EH (cell line): ENCODE measurements at regions not wholly inside any gene's neighbourhood (a gene's known extent, or its start where the extent isn't known, plus 50 kb on each side); places are given as distances from the start of the nearest gene placed in this dataset.

Experiments used
- DNase-seq: peaks from one replicate; pipeline ENCODE4 v3.0.0-alpha.2; 2015; ENCODE audit warnings: low read depth

DNA sequence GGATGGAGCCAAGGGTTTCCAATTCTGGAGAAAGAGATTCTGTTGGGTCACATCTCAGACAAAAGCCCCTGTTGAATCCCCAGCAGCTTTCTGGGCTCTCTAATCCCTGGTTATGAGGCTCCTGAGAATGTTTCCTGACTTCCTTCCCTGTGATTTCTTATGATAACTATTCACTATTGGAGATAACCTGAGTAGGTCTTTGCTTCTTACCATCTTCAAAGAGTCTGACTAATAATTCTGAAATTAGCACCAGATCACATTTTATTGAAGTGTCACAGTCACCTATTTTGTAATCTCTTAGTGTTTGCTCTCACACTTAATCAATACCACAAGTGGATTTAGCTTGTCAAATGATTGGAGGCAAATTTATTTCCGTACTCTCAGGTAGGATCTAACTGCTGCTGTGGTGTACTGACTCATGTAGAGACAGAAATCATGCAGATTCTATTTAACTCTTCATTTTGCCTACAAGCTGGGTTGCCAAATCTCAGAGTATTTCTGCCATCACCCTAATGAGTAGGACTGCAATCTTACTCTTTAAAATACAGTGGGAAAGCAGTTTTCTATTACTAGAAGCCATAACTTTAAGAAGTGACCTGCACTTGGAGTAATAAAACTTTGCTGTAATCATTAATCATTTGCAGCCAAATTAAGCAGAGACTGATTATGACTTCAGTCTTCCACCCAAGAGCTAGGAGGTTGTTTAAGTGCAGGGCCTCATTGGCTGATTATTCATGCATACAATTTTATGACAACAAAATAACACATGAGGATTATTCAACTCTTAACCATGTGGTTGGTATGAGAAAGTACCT is 422.1 kb downstream of the EPM2A start:
- no peak for DNase-seq

GRCh38 chr6:145315982-145316600 is 419.2 kb downstream of the EPM2A start:
- DNase-seq: no peak

DNA sequence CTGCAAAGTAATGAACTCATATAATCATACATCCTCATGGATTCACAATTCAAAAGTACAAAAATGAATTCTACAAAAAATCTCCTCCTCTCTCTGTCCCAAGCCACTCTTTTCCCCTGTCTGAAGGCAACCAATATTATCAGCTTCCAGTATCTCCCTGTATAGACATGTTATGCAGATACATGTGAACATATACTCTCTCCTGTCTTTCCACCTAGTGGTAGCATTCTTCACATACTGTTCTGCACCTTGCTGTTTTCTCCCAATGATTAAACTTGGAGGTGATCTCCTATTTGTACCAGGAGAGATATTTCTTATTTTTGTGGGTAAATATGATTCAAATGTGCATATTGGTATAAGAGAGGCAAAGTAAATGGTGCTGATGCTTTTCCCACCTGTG is 416.4 kb downstream of the EPM2A start:
- DNase-seq: no peak

- no peak for DNase-seq
Measured at GRCh38 chr6:145319605-145320004, 415.7 kb downstream of the EPM2A start.

DNA sequence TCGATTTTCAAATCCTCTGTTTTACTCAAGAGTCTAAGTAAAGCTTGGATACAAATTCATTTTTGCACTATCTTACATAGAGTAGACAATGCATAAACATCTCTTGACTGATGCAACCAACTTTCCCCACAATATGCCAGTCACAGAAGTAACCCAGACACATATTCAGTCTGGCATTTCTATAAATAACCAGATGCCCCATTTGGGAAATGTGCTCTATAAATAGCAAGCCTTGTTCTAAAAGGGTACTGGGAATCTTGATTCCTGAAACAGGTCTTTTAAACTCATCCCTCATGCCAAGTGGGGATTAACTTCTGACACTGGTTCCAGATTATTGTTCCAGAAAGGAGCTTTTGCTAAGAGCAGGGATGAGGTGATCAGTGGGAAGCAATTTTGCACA is 411.7 kb downstream of the EPM2A start:
- peak; percentile 25 for DNase-seq

- DNase-seq: no peak
Measured at GRCh38 chr6:145327586-145327985, 407.7 kb downstream of the EPM2A start.

DNA sequence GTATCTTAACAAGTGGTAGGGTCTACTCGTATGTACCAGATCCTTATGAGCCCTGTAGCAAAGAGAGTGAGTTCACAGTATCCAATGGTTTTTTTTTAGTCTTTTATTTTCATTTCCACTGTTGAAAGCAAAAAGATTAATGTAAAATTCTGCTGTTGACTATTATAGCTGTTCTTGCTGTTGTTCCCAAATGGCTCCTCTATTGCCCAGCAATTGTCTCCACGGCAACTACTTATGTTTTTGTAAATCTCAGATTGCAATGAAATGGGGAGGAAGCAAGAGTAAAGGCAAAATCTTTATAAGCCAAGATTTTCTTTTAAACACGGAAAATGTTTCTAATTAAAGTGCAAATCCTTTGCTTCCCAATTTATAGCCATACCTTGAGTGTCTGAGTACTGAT is 406.1 kb downstream of the EPM2A start:
- no peak for DNase-seq

DNA sequence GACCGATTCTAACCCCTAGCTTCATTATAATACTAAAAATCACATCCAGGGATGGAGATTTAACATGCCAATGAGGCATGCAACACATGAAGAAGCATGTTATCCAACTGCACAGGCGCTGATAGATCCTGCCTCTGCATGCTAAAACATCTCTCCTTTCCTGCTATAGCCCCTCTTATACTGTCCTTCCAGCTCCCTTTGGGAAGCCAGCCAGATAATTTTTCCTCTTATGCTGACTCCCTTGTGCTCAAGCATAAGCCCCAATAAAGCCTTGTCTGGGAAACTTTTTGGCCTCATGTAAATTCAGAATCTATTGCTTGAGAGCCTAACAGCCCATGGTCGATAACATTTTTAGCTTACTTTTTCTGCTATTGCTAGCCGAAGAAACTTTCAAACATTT is 404.3 kb downstream of the EPM2A start:
- DNase-seq: no peak

- no peak for DNase-seq
Measured at GRCh38 chr6:145332011-145332410, 403.3 kb downstream of the EPM2A start.

- DNase-seq: no peak
Measured at GRCh38 chr6:145336119-145336518, 399.2 kb downstream of the EPM2A start.

DNA sequence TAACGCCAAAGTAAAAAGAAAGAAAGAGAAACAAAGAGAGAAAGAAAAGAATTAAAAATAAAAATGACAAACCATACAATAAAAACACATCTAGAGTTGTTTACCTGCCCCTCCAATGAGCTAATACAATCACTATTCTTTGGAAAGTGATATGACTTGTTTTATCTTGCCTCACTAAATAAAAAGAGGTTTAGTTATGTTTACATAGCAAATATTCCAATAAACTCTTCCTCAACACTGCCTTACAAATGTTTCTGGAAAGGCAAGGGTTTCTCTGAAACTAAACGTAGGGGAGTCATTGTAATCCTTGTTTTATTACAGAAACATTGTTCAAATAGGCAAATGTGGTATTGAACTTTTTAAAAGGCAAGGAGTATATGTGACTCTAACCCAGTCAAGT is 396.2 kb downstream of the EPM2A start:
- no peak for DNase-seq

DNA sequence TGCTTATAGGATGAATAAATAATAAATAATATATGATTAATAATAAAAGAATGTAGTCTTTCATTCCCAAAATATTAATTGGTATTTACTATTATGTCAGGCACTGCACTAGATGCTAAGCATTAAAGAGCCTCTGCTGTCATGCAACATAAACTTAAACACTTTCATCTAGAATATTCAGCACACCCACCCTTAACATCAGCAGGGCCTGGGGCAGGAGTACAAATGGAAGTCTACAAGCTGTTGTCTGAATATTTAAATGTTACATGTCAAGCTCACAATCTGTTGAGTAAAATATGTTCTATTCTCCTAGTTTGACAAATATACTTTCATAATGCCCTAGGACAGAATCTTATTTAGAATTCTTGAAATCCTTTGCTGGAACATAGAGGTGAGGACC is 395.1 kb downstream of the EPM2A start:
- DNase-seq: no peak

DNA sequence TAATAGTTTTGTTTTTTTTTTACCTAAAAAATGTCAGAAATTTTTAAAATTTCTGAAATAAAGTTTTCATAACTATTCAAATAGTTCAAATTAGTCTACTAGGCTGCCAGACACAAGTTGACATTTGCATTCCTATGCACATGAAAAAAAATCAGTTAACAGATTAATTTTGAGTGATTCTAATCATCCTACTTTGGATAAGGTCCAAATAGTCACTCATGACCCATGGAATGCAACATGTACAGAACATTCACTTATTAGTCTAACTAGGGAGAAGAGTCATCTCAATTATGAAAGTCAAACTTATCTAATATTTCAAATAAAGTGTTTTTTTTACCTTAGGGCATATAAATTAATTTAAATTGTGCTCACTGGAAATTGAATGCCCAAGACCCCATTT is 390.2 kb downstream of the EPM2A start:
- no peak for DNase-seq

DNA sequence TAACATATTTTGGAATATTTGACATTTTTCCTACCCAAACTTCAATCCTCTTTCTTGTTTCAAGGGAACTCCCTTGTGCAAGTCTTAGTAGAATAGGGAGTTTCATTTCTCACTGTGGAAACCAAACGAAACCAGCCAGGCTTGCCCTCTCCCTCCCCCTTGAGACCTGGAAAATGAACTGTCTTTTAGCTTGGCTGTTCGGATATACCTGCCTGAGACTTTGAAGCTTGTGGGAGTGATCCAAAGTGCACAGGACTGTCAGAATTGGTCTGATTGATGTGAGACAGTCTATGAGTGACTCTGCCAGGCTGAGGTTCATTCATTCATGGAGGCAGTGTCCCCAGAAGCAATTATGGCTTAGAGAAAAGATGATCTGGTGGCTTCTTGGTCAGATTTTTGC is 388.1 kb downstream of the EPM2A start:
- DNase-seq: no peak

- DNase-seq: no peak
Measured at GRCh38 chr6:145349950-145350510, 385.3 kb downstream of the EPM2A start.

DNA sequence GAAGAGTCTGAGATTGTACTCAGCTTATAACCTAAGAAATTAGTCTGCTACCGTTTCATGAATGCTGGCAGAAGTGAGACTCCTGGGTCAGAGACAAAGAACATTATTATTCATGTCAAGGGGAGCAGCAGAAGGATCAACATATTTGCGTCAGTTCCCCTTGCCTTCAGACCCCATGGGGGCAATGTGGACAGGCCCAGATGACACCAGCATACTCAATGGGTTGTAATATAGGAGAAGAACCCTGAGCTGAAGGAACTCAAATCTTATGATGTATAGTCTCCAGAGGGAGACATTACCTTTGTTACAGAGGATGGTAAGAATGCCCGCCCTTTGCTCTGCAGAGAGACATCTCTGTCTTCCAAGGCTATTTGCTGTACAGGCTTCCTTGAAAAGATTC is 384.4 kb downstream of the EPM2A start:
- no peak for DNase-seq

- no peak for DNase-seq
Measured at GRCh38 chr6:145352382-145353080, 382.8 kb downstream of the EPM2A start.

GRCh38 chr6:145360865-145361264 is 374.5 kb downstream of the EPM2A start:
- no peak for DNase-seq

GRCh38 chr6:145367149-145367548 is 368.2 kb downstream of the EPM2A start:
- DNase-seq: no peak

GRCh38 chr6:145368075-145368474 is 367.2 kb downstream of the EPM2A start:
- no peak for DNase-seq

DNA sequence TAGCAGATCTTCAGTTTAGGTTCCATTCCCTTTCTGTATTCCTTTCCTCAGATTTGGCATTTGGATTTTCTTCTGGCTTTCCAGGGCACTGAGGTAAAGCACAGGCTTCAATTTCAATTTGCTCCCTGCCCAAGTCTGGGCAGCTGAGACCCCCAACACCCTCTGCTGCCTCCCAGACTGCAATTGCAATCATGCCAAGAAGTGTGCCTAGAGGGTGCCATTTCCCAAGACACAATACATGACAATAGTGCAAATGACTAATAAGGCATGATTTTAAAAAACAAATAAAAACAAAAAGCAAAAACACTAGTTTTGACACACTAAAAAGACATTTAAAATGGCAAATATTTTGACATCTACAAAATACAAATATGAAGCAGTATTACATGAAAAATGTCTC is 364.8 kb downstream of the EPM2A start:
- DNase-seq: no peak

- DNase-seq: peak; percentile 76
Measured at GRCh38 chr6:145372671-145373151, 362.6 kb downstream of the EPM2A start.

DNA sequence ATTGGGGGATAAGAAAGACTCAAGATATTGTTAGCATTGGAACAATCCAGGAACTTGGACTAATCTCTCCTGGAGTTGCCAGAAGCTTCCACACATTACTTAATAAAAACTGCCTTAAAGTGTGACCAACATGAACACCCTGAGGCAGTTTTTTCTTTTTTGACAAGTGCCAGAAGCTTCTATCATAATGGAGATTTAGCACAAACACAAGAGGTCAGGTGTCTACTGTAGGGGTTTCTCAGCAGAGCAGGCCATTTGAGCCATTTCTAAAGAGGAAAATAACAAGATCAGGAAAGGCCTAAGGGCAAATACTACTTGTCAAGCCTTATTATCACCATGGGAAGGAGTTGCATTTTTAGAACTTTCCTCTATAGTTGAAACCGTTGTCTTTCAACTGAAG is 361.5 kb downstream of the EPM2A start:
- peak; percentile 8 for DNase-seq
